Uterus (tissue), 3 donors: ENCODE measurements at regions not wholly inside any gene's neighbourhood (a gene's known extent, or its start where the extent isn't known, plus 50 kb on each side); places are given as distances from the start of the nearest gene placed in this dataset.
A peak's percentile ranks its signal among the peaks of the same experiment; 100 is the strongest.

Experiments
- DNase-seq, 2 donors: peaks; one replicate each; pipeline ENCODE4 v3.0.0-alpha.2; 2019 to 2020
- H3K27ac ChIP-seq, 2 donors: fragments of 200-600 bp; sonication (generic); 1 replicate in 1 of 2; 2 replicates in 1 of 2; pipeline ENCODE4 v1.5.1; 2016 to 2018
- H3K27me3 ChIP-seq, 2 donors: fragments of 200-600 bp; sonication (generic); one replicate each; pipeline ENCODE4 v1.5.1; 2018 to 2019; ENCODE audit warnings: control low read depth in 1 of 2
- H3K36me3 ChIP-seq, 2 donors: fragments of 200-600 bp; sonication (generic); one replicate each; pipeline ENCODE4 v1.5.1; 2019; ENCODE audit warnings: control low read depth in 1 of 2
- H3K4me1 ChIP-seq, 2 donors: fragments of 200-600 bp; sonication (generic); one replicate each; pipeline ENCODE4 v1.5.1; 2018 to 2019; ENCODE audit warnings: control low read depth in 1 of 2
- H3K4me3 ChIP-seq, 2 donors: fragments of 200-600 bp; sonication (generic); 1 replicate in 1 of 2; 2 replicates in 1 of 2; pipeline ENCODE4 v1.5.1; 2018 to 2019; ENCODE audit warnings: mild to moderate bottlenecking in 1 of 2
- H3K9me3 ChIP-seq, 2 donors: fragments of 200-600 bp; sonication (generic); one replicate each; pipeline ENCODE4 v1.5.1; 2019; ENCODE audit warnings: control low read depth in 1 of 2
- CTCF ChIP-seq, 4 experiments: fragments of 200-600 bp in 2 of 4; fragments of 450-650 bp in 2 of 4; sonication (generic) in 2 of 4; IDR thresholded peaks; one replicate each; pipeline ENCODE4 v1.5.1; 2016 to 2019; ENCODE audit warnings: antibody characterized with exemption in 4 of 4, mild to moderate bottlenecking in 2 of 4, moderate library complexity in 1 of 4
- POLR2A ChIP-seq, 2 donors: fragments of 450-650 bp; IDR thresholded peaks; one replicate each; pipeline ENCODE4 v1.6.1; 2016; ENCODE audit warnings: antibody characterized with exemption in 2 of 2, mild to moderate bottlenecking in 1 of 2, moderate library complexity in 1 of 2
- intact Hi-C: fragments of 100-400 bp; cut with DNase I; formaldehyde crosslinking; loops from one replicate; pipeline ENCODE4 v1.15.1; 2023; ENCODE audit warnings: low total_unique reads
- donor health status: DM: yes; HTN: yes; CAD: no.

DNA sequence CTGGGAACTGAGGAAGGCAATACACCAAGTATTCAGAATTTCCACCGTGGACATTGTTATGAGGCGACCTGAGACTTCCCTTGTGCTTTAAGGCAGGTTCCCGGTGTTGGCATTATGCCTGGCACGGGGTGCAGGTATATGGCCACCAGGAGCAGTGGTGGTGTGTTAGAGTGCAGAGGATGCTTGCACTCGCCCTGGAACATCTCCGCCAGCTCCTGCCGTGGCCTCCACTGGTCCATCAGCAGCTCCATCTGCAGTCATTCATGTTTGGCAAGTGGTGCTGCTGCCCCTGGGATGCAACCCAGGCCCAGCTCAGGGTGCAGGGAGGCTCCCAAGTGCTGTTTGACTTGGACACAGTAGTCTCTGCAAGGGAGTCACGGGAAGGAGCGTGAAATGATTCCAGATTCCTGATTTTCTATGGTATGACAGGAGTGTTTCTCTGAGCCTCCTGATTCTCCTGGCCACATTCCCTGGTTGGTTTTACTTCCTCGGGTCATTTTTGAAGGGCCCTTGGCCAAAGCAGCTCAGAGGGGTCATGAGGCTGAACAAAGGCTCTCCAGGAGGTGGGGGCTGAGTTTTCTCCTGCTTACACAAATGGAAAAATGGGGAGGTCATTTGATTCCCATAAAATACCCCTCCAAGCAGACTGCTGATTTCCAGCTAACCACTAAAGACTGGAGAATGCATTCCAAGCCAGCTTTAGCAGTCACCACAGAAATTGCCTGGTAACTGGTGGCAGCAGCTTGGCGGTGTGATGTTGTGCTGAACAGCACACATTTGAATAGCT lies 60.4 kb upstream of the PSEN2 start:
- H3K4me3 ChIP-seq = no peak overlapping the region
- H3K27ac ChIP-seq = peak overlapping the region; percentile 19 to 58
- DNase-seq = no peak
- intact Hi-C loops = no loop called here
- no peaks in the 10 kb centered on the region for H3K36me3 ChIP-seq
- TF ChIP-seq CTCF (IDR thresholded peaks at IDR 0.05) = no peak
- no peak for TF ChIP-seq POLR2A (IDR thresholded peaks at IDR 0.05)
- no peaks in the 10 kb centered on the region for H3K9me3 ChIP-seq
- H3K27me3 ChIP-seq = no peaks in the 10 kb centered on the region
- peaks cover 6 to 9% of the 10 kb centered on the region in 2 donors for H3K4me1 ChIP-seq

DNA sequence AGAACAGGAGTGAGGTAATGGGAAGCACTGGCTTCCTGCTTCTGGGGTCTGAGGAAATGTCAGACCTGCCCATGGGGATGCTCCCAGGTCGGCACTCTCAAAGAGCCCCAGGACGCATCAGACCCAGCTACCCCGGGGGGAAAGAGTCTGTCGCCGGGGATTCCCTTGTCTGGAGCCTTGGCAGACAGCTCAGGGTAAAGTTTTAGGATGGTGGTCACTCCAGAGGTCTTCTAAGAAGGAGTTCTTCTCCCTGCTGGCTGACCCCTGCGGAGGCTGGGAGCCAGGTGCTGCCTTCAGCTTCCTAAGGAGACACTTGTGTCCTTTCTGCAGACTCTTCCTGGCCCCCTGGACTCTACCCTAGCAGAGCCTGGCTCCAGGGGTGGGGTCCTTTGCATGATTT lies 61.9 kb upstream of the PSEN2 start:
- Histone ChIP-seq H3K36me3 (no peaks in the 10 kb centered on the region), H3K4me3 (no peak overlapping the region), H3K9me3 (no peaks in the 10 kb centered on the region), H3K27ac (no peak overlapping the region), H3K27me3 (no peaks in the 10 kb centered on the region), H3K4me1 (no peaks in the 10 kb centered on the region)
- no peak for DNase-seq
- TF ChIP-seq POLR2A (IDR thresholded peaks at IDR 0.05) (no peak), CTCF (IDR thresholded peaks at IDR 0.05) (no peak)
- intact Hi-C loops = no loop called here

DNA sequence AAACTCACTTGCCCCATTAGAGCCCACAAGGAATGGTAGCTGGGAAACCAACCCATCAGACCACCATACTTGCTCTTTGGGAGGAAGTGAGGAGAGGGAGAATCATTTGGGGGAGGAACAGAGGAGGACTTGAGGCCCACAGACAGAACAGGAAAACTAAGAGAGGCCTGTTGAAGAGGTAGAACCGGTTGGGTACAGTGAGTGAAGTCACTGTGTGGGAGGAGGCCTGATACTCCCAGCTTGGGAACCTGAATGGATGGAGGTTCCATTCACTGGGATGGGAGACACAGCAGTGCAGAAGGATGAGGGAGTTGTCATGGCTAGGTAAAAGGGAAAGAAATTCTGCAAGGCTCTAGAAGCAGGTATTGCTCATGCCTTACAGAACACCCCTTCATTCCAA lies 63.4 kb upstream of the PSEN2 start:
- Histone ChIP-seq H3K27me3 (no peaks in the 10 kb centered on the region), H3K4me3 (no peak overlapping the region), H3K36me3 (no peaks in the 10 kb centered on the region), H3K9me3 (no peaks in the 10 kb centered on the region), H3K4me1 (no peaks in the 10 kb centered on the region), H3K27ac (no peak overlapping the region)
- DNase-seq = no peak
- intact Hi-C loops = no loop called here
- TF ChIP-seq CTCF (IDR thresholded peaks at IDR 0.05) (no peak), POLR2A (IDR thresholded peaks at IDR 0.05) (no peak)

DNA sequence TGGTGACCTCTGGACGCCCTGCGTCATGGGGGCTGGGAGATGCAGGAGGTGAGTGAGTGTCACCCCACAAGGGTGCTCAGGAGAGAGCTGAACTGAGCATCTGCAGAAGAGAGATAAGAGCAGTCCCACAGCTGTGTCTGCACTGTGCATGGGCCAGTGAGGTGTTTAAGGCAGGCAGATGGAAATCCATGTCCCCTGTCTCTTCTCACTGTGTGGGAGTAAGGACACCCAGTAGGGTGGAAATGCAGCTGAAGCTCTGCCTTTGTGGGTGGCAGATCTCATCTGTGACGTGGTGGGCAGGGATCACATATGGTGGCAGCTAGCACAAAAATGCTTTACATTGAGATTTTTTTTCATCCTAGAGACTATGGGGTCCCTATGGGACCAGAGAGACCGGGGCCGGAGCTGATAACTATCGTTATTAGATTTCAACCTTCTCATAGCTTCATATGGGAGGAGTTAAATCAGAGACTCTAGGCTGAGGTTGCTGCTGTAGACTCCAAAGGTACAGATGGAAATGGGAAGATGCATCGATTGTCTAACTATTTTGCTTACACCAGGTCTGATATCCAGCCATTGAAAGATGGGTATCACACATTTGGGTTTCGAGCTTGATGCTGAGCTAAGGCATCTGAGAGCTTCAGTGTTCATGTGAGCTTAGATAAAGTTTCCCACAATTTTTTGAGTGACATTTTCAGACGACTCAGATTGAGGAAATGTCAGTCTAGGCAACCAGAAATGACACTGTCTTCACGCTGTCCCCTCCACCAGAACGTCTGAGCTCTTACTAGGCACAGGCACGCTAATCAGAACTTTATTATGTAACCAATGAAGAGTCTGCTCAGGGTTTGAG lies 65.3 kb upstream of the PSEN2 start:
- no peak for DNase-seq
- no peak overlapping the region for H3K27ac ChIP-seq
- TF ChIP-seq CTCF (IDR thresholded peaks at IDR 0.05) (no peak), POLR2A (IDR thresholded peaks at IDR 0.05) (no peak)
- H3K9me3 ChIP-seq = no peaks in the 10 kb centered on the region
- H3K36me3 ChIP-seq = no peaks in the 10 kb centered on the region
- no peaks in the 10 kb centered on the region for H3K27me3 ChIP-seq
- intact Hi-C loops = no loop called here
- H3K4me3 ChIP-seq = no peak overlapping the region
- H3K4me1 ChIP-seq = no peaks in the 10 kb centered on the region

DNA sequence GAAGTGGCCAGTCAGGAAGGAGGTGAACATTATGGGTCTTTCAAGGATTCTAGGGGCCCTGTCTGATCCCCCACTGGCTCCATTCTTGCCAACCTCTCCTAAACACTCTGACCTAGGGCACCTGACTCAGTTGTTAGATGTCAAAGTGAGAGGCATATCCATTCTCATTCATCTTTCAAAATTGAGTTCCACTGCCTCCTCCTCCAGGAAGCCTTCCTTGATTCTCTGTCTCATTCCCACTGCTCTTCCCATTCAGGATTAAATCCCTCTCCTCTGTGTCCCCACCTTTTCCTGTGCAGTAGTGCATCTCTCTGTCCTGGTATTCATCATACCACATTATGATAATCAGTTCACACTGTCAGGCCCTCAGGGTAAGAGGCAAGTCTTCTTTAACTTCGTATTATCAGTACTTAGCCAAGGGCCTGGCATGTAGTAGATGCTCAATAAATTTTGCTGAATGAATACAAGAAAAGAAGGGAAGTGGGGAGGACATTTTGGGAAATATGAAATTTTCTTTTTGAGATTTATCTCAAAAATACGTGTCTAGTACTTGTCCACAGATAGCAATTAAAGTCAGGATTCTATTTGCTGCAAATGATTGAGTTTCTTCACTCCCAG lies 61.8 kb upstream of the ITPKB start:
- H3K9me3 ChIP-seq = no peaks in the 10 kb centered on the region
- DNase-seq = no peak
- peak overlapping the region; percentile 86 to 87 for H3K27ac ChIP-seq
- intact Hi-C loops = no loop called here
- no peak overlapping the region for H3K4me3 ChIP-seq
- no peaks in the 10 kb centered on the region for H3K4me1 ChIP-seq
- H3K36me3 ChIP-seq = no peaks in the 10 kb centered on the region
- TF ChIP-seq POLR2A (IDR thresholded peaks at IDR 0.05) (no peak), CTCF (IDR thresholded peaks at IDR 0.05) (no peak)
- no peaks in the 10 kb centered on the region for H3K27me3 ChIP-seq
